ENCODE measurements at regions not wholly inside any gene's neighbourhood (a gene's known extent, or its start where the extent isn't known, plus 50 kb on each side); places are given as distances from the start of the nearest gene placed in this dataset.

GRCh38 chr21:34192646-34193285, 119.4 kb downstream of the MRPS6 start:
- no peaks in the 10 kb centered on the region for H3K36me3 ChIP-seq (replicated peaks)
- in situ Hi-C loops (cut with MboI; ENCODE audit: low sequenced_read_pairs) = no loop called here
- no peaks in the 10 kb centered on the region for H3K4me1 ChIP-seq
- DNase-seq (ENCODE audit: low spot score in 2 of 2) = no peak
- no peaks in the 10 kb centered on the region for H3K27me3 ChIP-seq (ENCODE audit: low read depth)
- H3K9me3 ChIP-seq = no peaks in the 10 kb centered on the region
- no peak overlapping the region for H3K4me3 ChIP-seq

- Histone ChIP-seq H3K9me3 (no peaks in the 10 kb centered on the region), H3K27me3 (ENCODE audit: low read depth) (no peaks in the 10 kb centered on the region), H3K36me3 (replicated peaks) (no peaks in the 10 kb centered on the region), H3K4me1 (no peaks in the 10 kb centered on the region), H3K4me3 (no peak overlapping the region)
- in situ Hi-C loops (cut with MboI; ENCODE audit: low sequenced_read_pairs) = no loop called here
- DNase-seq (ENCODE audit: low spot score in 2 of 2) = no peak
These were observed 122.0 kb downstream of the MRPS6 start for GRCh38 chr21:34195335-34195734.

- Histone ChIP-seq H3K27me3 (ENCODE audit: low read depth) (no peaks in the 10 kb centered on the region), H3K9me3 (no peaks in the 10 kb centered on the region), H3K4me3 (no peak overlapping the region), H3K36me3 (replicated peaks) (no peaks in the 10 kb centered on the region), H3K4me1 (no peaks in the 10 kb centered on the region)
- in situ Hi-C loops (cut with MboI; ENCODE audit: low sequenced_read_pairs) = no loop called here
- no peak for DNase-seq (ENCODE audit: low spot score in 2 of 2)
These were observed 123.6 kb downstream of the MRPS6 start for GRCh38 chr21:34196996-34197395.

GRCh38 chr21:34197561-34197960, 124.2 kb downstream of the MRPS6 start:
- H3K4me1 ChIP-seq = no peaks in the 10 kb centered on the region
- H3K36me3 ChIP-seq (replicated peaks) = no peaks in the 10 kb centered on the region
- no peak overlapping the region for H3K4me3 ChIP-seq
- H3K9me3 ChIP-seq = no peaks in the 10 kb centered on the region
- DNase-seq (ENCODE audit: low spot score in 2 of 2) = no peak
- no peaks in the 10 kb centered on the region for H3K27me3 ChIP-seq (ENCODE audit: low read depth)
- in situ Hi-C loops (cut with MboI; ENCODE audit: low sequenced_read_pairs) = no loop called here

- DNase-seq (ENCODE audit: low spot score in 2 of 2) = no peak
- H3K9me3 ChIP-seq = no peaks in the 10 kb centered on the region
- H3K36me3 ChIP-seq (replicated peaks) = no peaks in the 10 kb centered on the region
- no peak overlapping the region for H3K4me3 ChIP-seq
- H3K27me3 ChIP-seq (ENCODE audit: low read depth) = no peaks in the 10 kb centered on the region
- in situ Hi-C loops (cut with MboI; ENCODE audit: low sequenced_read_pairs) = no loop called here
- no peaks in the 10 kb centered on the region for H3K4me1 ChIP-seq
These were observed 125.1 kb downstream of the MRPS6 start for GRCh38 chr21:34198231-34199120.

- Histone ChIP-seq H3K4me1 (no peaks in the 10 kb centered on the region), H3K4me3 (no peak overlapping the region), H3K36me3 (replicated peaks) (no peaks in the 10 kb centered on the region), H3K27me3 (ENCODE audit: low read depth) (no peaks in the 10 kb centered on the region), H3K9me3 (no peaks in the 10 kb centered on the region)
- no peak for DNase-seq (ENCODE audit: low spot score in 2 of 2)
- in situ Hi-C loops (cut with MboI; ENCODE audit: low sequenced_read_pairs) = no loop called here
These were observed 125.9 kb downstream of the MRPS6 start for GRCh38 chr21:34199121-34199910.

GRCh38 chr21:34200288-34200905, 127.0 kb downstream of the MRPS6 start:
- Histone ChIP-seq H3K4me1 (no peaks in the 10 kb centered on the region), H3K4me3 (no peak overlapping the region), H3K27me3 (ENCODE audit: low read depth) (no peaks in the 10 kb centered on the region), H3K9me3 (no peaks in the 10 kb centered on the region), H3K36me3 (replicated peaks) (no peaks in the 10 kb centered on the region)
- in situ Hi-C loops (cut with MboI; ENCODE audit: low sequenced_read_pairs) = no loop called here
- DNase-seq (ENCODE audit: low spot score in 2 of 2) = no peak

GRCh38 chr21:34201001-34201400, 127.6 kb downstream of the MRPS6 start:
- Histone ChIP-seq H3K4me3 (no peak overlapping the region), H3K36me3 (replicated peaks) (no peaks in the 10 kb centered on the region), H3K9me3 (no peaks in the 10 kb centered on the region), H3K4me1 (peaks cover 2% of the 10 kb centered on the region; the same call in 1 of the 2 replicates), H3K27me3 (ENCODE audit: low read depth) (no peaks in the 10 kb centered on the region)
- no peak for DNase-seq (ENCODE audit: low spot score in 2 of 2)
- in situ Hi-C loops (cut with MboI; ENCODE audit: low sequenced_read_pairs) = no loop called here

- no peaks in the 10 kb centered on the region for H3K36me3 ChIP-seq (replicated peaks)
- H3K4me3 ChIP-seq = no peak overlapping the region
- H3K9me3 ChIP-seq = no peaks in the 10 kb centered on the region
- peaks cover 5% of the 10 kb centered on the region; the same call in 1 of the 2 replicates for H3K4me1 ChIP-seq
- in situ Hi-C loops (cut with MboI; ENCODE audit: low sequenced_read_pairs) = no loop called here
- DNase-seq (ENCODE audit: low spot score in 2 of 2) = no peak
- H3K27me3 ChIP-seq (ENCODE audit: low read depth) = no peaks in the 10 kb centered on the region
These were observed 128.1 kb downstream of the MRPS6 start for GRCh38 chr21:34201481-34201858.

- Histone ChIP-seq H3K27me3 (ENCODE audit: low read depth) (no peaks in the 10 kb centered on the region), H3K36me3 (replicated peaks) (no peaks in the 10 kb centered on the region), H3K4me3 (no peak overlapping the region), H3K9me3 (no peaks in the 10 kb centered on the region), H3K4me1 (peaks cover 5% of the 10 kb centered on the region; the same call in 1 of the 2 replicates)
- no peak for DNase-seq (ENCODE audit: low spot score in 2 of 2)
- in situ Hi-C loops (cut with MboI; ENCODE audit: low sequenced_read_pairs) = no loop called here
These were observed 129.4 kb downstream of the MRPS6 start for GRCh38 chr21:34202553-34203372.

GRCh38 chr21:34203851-34204420, 130.6 kb downstream of the MRPS6 start:
- peaks cover 5% of the 10 kb centered on the region; the same call in 1 of the 2 replicates for H3K4me1 ChIP-seq
- no peaks in the 10 kb centered on the region for H3K27me3 ChIP-seq (ENCODE audit: low read depth)
- DNase-seq (ENCODE audit: low spot score in 2 of 2) = no peak
- H3K4me3 ChIP-seq = no peak overlapping the region
- in situ Hi-C loops (cut with MboI; ENCODE audit: low sequenced_read_pairs) = no loop called here
- H3K9me3 ChIP-seq = no peaks in the 10 kb centered on the region
- no peaks in the 10 kb centered on the region for H3K36me3 ChIP-seq (replicated peaks)

GRCh38 chr21:34204481-34205439, 131.4 kb downstream of the MRPS6 start:
- H3K4me3 ChIP-seq = no peak overlapping the region
- DNase-seq (ENCODE audit: low spot score in 2 of 2) = no peak
- no peaks in the 10 kb centered on the region for H3K9me3 ChIP-seq
- H3K4me1 ChIP-seq = peaks cover 5% of the 10 kb centered on the region; the same call in 1 of the 2 replicates
- in situ Hi-C loops (cut with MboI; ENCODE audit: low sequenced_read_pairs) = no loop called here
- H3K27me3 ChIP-seq (ENCODE audit: low read depth) = no peaks in the 10 kb centered on the region
- H3K36me3 ChIP-seq (replicated peaks) = no peaks in the 10 kb centered on the region
